ENCODE measurements at regions not wholly inside any gene's neighbourhood (a gene's known extent, or its start where the extent isn't known, plus 50 kb on each side); places are given as distances from the start of the nearest gene placed in this dataset.
A peak's percentile ranks its signal among the peaks of the same experiment; 100 is the strongest.

GRCh38 chr1:2912424-2913061 is 108.7 kb upstream of the ACTRT2 start:
- Histone ChIP-seq H2BK15ac (ENCODE audit: low read length) (no peak overlapping the region), H3K56ac (replicated peaks; ENCODE audit: insufficient read length, low read depth, low read length) (no peak overlapping the region), H3K27me3 (replicated peaks in 1 of 4; ENCODE audit: control insufficient read depth in 3 of 4, extremely low read depth in 1 of 4, insufficient read depth in 3 of 4, low read length in 3 of 4) (no peaks in the 10 kb centered on the region), H3K4me2 (ENCODE audit: insufficient read depth in 1 of 2, low read depth in 2 of 2, low read length in 2 of 2) (no peak overlapping the region), H2BK20ac (ENCODE audit: low read length) (no peak overlapping the region), H3K23ac (ENCODE audit: insufficient read length) (no peak overlapping the region), H3K18ac (ENCODE audit: extremely low read depth, low read length) (no peak overlapping the region), H2AK5ac (ENCODE audit: low read depth, low read length) (no peak overlapping the region), H2BK120ac (replicated peaks; ENCODE audit: low read depth, low read length) (no peak overlapping the region), H3K14ac (ENCODE audit: insufficient read length) (no peak overlapping the region), H2AFZ (ENCODE audit: low read length) (no peak overlapping the region), H2BK5ac (ENCODE audit: low read depth, low read length) (no peak overlapping the region), H4K20me1 (replicated peaks in 1 of 2; ENCODE audit: control insufficient read depth in 1 of 2, insufficient read depth in 2 of 2, low read length in 2 of 2) (peaks cover 0 to 5% of the 10 kb centered on the region in 2 experiments), H3K79me2 (ENCODE audit: control insufficient read depth in 1 of 2, insufficient read depth in 2 of 2, low read length in 2 of 2) (no peaks in the 10 kb centered on the region), H3K9ac (replicated peaks in 1 of 4; ENCODE audit: extremely low read depth in 1 of 4, low read depth in 3 of 4, low read length in 3 of 4) (no peak overlapping the region), H3K9me3 (ENCODE audit: insufficient read depth in 2 of 2, low read depth in 1 of 2, low read length in 1 of 2) (peaks cover 85 to 99% of the 10 kb centered on the region in 2 experiments), H3K36me3 (ENCODE audit: control insufficient read depth in 2 of 4, insufficient read depth in 4 of 4, low read length in 3 of 4) (peaks cover 0 to 4% (median 0%) of the 10 kb centered on the region in 4 experiments; a peak in 1 of 8 replicates), H3K4ac (replicated peaks; ENCODE audit: insufficient read length, low read depth, low read length) (no peak overlapping the region), H4K8ac (ENCODE audit: extremely low read depth, insufficient read depth, low read length) (peak overlapping the region; percentile 5; the same call in 1 of the 2 replicates), H3K4me1 (replicated peaks in 1 of 4; ENCODE audit: control insufficient read depth in 3 of 4, insufficient read depth in 4 of 4, low read length in 3 of 4) (no peaks in the 10 kb centered on the region), H4K5ac (ENCODE audit: insufficient read length, low read depth, low read length) (no peak overlapping the region), H4K91ac (replicated peaks; ENCODE audit: insufficient read length, low read length) (no peak overlapping the region), H3K4me3 (ENCODE audit: extremely low read depth in 1 of 4, insufficient read depth in 2 of 4, low read depth in 3 of 4, low read length in 4 of 4) (no peak overlapping the region), H3K27ac (ENCODE audit: low read depth, low read length) (no peak overlapping the region), H3K23me2 (ENCODE audit: low read depth, low read length) (no peaks in the 10 kb centered on the region), H3K79me1 (ENCODE audit: low read depth, low read length) (no peaks in the 10 kb centered on the region; the same call in 1 of the 2 replicates), H2BK12ac (ENCODE audit: low read depth, low read length) (no peak overlapping the region)
- no peak for DNase-seq (ENCODE audit: low read depth in 1 of 2, low spot score in 2 of 2)
- ChIA-PET POLR2A (ENCODE audit: partially characterized antibody) (no interaction called here), CTCF (ENCODE audit: partially characterized antibody) (no interaction called here)
- FAIRE-seq = no peak
- WGBS, 2 experiments (ENCODE audit: extremely low coverage in 1 of 2, insufficient coverage in 1 of 2, insufficient read length in 1 of 2, insufficient replicate concordance in 2 of 2, low coverage in 1 of 2, low lambda C conversion rate in 2 of 2, missing lambda C conversion rate in 1 of 2) = 86% methylated on average over 10 of the region's 16 CpGs; no CpG with 5 or more reads in 1 of the 2 experiments
- TF ChIP-seq RXRA (IDR thresholded peaks at IDR 0.05; ENCODE audit: insufficient read depth, low read depth, low read length) (no peak), CEBPB (IDR thresholded peaks at IDR 0.05; ENCODE audit: low read depth, low read length) (no peak), SP2 (IDR thresholded peaks at IDR 0.05; ENCODE audit: low read length) (no peak), KDM4A (IDR thresholded peaks at IDR 0.05; ENCODE audit: low read depth, low read length, severe bottlenecking) (no peak), RAD21 (IDR thresholded peaks at IDR 0.05 in 1 of 2, conservative IDR thresholded peaks at IDR 0.05 in 1 of 2; ENCODE audit: low read depth in 2 of 2, low read length in 2 of 2) (no peak), GABPA (IDR thresholded peaks at IDR 0.05; ENCODE audit: borderline replicate concordance, insufficient read depth, low read length) (no peak), CREB1 (IDR thresholded peaks at IDR 0.05) (no peak), SP1 (IDR thresholded peaks at IDR 0.05; ENCODE audit: low read depth, low read length) (no peak), SIX5 (IDR thresholded peaks at IDR 0.05; ENCODE audit: low read depth, low read length) (no peak)
- TF ChIP-seq, protein P1, sequence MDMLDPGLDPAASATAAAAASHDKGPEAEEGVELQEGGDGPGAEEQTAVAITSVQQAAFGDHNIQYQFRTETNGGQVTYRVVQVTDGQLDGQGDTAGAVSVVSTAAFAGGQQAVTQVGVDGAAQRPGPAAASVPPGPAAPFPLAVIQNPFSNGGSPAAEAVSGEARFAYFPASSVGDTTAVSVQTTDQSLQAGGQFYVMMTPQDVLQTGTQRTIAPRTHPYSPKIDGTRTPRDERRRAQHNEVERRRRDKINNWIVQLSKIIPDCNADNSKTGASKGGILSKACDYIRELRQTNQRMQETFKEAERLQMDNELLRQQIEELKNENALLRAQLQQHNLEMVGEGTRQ (IDR thresholded peaks at IDR 0.05; ENCODE audit: low read length) = no peak
- TF ChIP-seq, protein P2, sequence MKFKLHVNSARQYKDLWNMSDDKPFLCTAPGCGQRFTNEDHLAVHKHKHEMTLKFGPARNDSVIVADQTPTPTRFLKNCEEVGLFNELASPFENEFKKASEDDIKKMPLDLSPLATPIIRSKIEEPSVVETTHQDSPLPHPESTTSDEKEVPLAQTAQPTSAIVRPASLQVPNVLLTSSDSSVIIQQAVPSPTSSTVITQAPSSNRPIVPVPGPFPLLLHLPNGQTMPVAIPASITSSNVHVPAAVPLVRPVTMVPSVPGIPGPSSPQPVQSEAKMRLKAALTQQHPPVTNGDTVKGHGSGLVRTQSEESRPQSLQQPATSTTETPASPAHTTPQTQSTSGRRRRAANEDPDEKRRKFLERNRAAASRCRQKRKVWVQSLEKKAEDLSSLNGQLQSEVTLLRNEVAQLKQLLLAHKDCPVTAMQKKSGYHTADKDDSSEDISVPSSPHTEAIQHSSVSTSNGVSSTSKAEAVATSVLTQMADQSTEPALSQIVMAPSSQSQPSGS (IDR thresholded peaks at IDR 0.05; ENCODE audit: low read length) = no peak
